Activated naive CD4-positive, alpha-beta T cell treated with anti-CD3 and anti-CD28 coated beads, Interleukin-2, amount 50 U/mL, for 16 hours (primary cell): ENCODE measurements at regions not wholly inside any gene's neighbourhood (a gene's known extent, or its start where the extent isn't known, plus 50 kb on each side); places are given as distances from the start of the nearest gene placed in this dataset.

Source experiments
- DNase-seq: peaks from one replicate; pipeline ENCODE4 v3.0.0-alpha.2; 2020

GRCh38 chr16:65944361-65944760 lies 422.1 kb upstream of the CDH5 start:
- DNase-seq, result no peak

GRCh38 chr16:65940711-65941110 lies 425.8 kb upstream of the CDH5 start:
- no peak for DNase-seq

DNA sequence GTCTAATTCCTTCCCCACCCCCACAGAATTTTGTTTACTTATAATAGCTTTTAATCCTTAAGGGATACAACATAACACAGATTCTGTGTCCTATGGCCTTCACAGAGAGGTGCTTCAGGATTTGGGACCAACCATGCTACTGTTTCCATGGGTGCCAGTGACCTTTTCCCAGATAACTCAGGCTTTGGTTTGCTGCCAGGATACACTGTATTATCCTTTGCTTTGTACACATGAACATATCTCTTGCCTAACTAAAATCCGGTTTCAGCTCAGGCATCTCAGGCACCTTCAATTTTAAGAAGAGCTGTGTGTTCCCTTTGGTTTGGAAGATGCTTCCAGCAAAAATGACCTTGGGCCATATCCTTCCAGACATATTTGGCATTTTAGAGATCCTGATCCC lies 428.4 kb upstream of the CDH5 start:
- no peak for DNase-seq

DNA sequence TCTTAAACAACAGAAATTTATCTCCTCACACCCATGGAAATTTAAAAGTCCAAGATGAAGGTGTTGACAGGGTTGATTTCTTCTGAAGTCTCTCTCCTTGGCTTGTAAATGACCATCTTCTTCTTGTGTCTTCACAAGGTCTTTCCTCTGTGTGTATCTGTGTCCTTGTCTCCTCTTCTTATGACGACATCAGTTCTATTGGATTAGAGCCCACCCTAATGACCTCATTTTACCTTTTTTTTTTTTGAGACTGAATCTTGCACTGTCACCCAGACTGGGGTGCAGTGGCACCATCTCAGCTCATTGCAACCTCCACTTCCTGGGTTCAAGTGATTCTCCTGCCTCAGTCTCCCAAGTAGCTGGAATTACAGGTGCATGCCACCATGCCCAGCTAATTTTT lies 429.0 kb upstream of the CDH5 start:
- DNase-seq, result no peak

- DNase-seq, result no peak
Measured at GRCh38 chr16:65936096-65936495, 430.4 kb upstream of the CDH5 start.

DNA sequence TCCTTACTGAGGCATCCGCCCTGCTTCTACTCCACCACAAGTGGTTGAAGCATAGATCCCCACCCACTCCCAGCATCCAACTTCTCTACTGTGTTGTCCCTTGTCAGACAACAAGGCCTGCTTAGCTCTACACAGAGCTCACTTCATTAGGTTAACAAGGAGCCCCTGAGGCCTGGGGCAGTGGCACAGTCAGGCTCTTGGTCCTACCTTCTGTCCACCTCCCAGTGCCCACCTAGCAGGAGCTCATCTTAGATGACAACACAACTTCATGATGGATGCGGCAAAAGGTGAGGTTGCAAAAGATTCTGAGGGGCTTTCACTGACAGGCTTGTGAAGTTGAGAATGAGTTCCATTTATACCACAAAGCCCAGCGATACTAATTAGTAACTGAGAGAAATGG lies 432.0 kb upstream of the CDH5 start:
- no peak for DNase-seq

DNA sequence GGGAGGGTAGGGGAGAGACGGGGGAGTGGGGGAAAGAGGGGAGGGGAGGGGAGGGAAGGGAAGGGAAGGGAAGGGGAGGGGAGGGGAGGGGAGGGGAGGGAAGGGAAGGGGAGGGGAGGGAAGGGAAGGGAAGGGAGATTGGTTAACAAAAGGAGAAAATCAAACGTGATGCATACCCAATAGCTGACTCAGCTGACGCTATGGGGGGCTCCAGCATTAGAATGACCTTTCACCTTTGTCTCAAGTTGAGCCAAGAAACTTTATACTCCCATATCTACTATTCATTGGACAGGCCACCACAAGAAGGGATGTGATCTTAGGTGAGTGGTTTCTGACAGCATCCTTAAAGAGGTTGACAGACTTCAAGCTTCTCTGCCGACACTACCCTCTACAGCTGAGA lies 432.8 kb upstream of the CDH5 start:
- DNase-seq, result no peak

DNA sequence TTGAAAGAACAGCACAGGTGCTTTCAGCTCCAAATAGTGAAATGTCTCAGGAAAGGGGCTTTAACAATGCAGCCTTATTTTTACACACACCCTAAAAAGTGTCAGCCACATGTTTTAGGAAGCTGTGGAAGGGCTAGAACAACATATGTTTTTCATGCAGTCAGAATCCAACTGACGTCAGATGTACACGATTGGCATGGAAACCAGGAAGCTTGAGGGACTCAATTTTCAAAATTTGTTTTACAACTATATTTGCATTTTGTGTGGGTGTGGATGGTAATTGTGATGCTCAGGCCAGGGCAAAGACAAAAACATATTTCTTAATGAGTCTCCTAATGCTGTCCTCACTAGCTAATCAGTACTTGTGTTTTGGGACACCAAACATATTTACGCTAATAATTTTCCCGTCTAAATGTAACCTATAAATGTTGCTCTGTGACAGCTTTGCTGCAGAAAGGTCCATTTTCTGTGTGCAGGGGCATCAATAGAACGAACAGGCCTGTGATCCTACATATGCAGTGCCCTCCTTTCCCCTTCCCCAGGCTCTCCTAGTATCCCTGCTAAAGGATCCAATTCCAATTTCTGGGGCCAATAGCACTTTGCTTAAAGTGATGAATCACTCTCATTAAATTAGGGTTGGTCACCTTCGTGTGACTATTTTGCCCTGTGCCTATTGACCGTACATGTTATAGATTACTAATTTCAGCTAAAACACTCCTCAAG lies 434.0 kb upstream of the CDH5 start:
- no peak for DNase-seq

DNA sequence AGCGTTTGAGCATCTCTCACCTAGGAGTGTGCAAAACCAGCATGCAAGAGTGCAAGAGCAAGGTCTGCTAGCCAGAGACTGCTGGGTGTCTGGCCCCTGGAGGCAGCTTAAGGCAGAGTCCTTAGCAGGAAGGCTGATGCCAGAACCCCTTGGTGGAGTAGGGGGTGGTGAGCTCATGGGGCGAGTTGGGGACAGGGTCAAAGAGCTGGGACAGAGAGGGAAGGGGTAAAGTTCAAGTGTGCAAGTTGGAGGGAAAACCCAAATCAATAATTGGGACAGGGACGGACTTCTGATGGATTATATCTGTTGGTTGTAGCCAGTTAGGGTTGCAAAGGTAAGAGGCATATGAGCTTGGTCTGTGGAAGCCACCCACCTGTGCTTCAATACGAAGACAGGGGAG lies 443.6 kb upstream of the CDH5 start:
- DNase-seq, result no peak

GRCh38 chr16:65919986-65920376 lies 446.5 kb upstream of the CDH5 start:
- DNase-seq, result no peak

DNA sequence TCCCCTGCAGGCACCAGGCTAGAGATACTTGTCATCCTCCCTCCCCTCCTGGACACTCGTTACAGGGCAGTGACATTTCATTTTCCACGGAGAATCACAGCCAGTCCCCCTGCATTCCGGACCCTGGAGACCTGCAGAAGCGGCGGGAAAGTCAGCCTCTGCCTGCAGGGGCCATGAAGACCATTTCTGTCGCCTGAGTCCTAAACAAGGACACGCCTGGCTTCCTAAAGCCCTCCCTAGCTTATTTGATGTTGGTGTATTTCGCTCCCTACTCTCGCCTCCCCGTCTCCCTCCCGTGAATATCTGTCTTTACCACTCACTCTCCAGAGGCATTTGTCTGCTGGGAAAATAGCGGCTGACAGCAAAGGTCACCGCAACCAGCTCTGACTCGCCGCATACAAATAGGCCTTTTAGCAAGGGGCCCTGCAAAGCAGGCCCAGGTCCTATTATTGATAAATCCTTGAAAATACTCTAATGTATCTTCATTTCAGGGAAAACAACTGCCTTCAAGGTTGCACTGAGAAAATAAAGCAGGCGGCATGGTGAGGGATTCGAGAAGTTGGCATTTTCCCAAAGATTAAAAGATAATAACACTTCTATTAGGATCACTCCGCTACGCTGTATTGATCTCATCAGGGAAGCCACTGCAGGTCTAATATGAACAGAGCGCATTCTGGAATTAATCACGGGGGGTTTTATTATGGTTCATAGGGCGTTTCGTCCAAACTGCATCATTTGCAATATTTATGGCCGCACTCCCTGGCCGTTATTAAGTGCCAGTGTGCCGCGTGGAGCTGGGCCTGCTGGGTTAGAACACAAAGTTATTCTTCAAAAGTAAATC lies 447.1 kb upstream of the CDH5 start:
- DNase-seq, result no peak

DNA sequence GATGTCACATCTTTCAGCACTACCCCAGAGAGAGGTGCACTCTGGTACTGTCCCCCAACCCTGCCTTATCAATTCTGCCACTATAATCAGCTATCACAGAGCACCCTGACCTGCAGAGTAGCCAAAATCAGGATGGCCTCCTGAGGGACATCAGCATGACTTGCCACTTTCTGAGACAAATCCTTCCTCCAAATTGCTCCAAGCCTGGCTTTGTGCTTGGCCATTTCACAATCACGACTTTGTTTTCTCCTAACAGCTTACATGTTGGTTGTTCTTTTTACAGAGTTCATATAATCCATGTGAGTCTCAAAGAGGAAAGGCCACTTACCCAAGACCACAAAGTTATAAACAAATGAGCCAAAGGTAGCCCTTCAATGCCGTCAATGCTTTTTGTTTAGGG lies 449.0 kb upstream of the CDH5 start:
- DNase-seq, result no peak

GRCh38 chr16:65916995-65917394 lies 449.5 kb upstream of the CDH5 start:
- DNase-seq, result no peak

- no peak for DNase-seq
Measured at GRCh38 chr16:65910291-65910690, 456.2 kb upstream of the CDH5 start.

GRCh38 chr16:65909310-65910050 lies 457.0 kb upstream of the CDH5 start:
- no peak for DNase-seq

DNA sequence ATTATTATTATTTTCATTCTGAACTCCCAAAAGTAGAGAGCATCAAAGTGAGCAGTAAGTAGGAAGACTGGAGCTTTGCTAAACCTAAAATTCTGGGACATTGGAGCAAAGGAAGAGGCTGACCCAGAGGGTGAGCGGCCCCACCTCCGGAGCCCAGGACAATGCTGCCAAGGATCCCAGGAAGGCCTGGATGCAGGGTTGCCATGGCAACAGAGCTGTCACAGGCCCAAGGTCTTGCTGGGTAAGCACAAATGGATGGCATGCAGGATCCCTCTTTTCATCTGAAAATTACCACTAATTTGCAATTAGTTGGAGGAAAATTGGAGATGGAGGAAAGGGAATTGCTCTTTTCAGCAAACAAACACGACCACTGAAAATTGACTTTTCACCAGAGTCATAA lies 457.9 kb upstream of the CDH5 start:
- no peak for DNase-seq

GRCh38 chr16:65905331-65905730 lies 461.2 kb upstream of the CDH5 start:
- DNase-seq, result no peak

DNA sequence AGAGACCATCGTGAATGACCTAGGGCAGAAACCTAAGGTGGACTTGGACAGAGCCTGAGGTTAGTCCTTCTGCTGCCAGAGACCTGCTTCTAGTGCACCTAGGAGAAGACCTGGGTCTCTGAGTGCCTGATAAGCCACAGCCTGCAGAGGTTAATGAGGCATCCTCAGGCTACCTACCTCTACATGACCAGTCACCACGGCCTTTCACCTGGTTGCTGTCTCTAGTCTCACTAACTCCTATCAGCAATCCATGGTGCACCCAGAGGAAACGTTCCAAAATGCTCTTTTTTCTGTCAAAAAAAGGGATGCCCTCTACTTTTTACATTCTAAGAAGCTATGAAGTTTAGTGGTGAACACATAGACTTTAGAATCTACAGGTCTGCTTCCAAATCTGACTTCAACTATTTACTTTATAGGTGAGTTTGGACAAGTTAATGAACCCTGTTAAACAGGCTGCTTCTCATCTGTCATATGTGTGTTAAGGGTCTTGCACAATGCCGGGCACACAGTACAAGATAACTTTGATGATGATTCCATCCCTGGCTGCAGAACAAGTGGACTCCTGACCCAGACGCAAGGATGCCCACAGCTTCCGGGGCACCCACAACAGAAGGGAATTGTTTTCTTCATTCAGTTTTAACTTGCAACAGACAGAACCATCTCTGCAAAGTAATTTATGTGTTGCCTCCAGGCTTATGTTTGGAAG lies 469.9 kb upstream of the CDH5 start:
- no peak for DNase-seq

GRCh38 chr16:65895906-65896305 lies 470.6 kb upstream of the CDH5 start:
- DNase-seq, result no peak

DNA sequence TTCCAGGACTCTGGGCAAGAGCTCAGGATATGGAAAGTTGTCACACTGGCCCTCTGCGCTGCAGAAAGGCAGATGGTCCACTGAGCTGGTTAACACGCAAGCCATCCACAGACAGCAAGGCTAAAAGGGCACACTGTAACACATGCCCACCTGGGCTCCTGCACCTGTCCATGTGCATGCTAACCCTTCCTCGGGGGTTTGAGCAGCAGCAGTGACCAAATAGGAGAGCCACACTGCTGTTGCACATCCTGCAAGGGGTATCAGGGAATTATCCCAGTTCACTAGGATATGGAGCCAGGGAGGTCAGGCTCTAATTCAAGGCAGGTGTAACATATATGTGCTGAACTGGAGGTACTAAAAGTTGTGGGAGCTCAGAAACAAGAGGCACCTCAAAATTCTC lies 471.0 kb upstream of the CDH5 start:
- no peak for DNase-seq

GRCh38 chr16:65890203-65890602 lies 476.3 kb upstream of the CDH5 start:
- DNase-seq, result no peak

GRCh38 chr16:65889533-65889966 lies 476.9 kb upstream of the CDH5 start:
- no peak for DNase-seq

DNA sequence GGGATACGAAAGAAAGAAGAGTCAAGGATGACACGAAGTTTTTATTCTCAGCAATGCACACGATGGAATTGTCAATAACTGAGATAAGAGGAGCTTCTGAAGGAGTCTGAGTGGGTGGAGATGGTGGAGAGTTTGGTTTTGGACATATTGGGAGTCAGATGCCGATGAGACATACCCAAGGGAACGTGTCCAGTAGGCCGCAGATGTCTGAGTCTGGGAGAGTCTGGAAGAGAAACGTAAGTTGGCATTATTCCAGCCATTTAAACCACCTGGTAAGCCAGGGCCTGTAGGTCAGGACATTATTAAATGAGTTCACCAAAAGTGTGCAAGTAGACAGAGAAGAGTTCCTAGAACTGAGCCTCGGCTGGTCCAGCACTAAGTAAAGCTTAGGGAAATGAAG lies 478.3 kb upstream of the CDH5 start:
- no peak for DNase-seq
